PFSK-1 (cell line): ENCODE measurements at regions not wholly inside any gene's neighbourhood (a gene's known extent, or its start where the extent isn't known, plus 50 kb on each side); places are given as distances from the start of the nearest gene placed in this dataset.

ENCODE experiments used
- FOXP2 ChIP-seq: optimal IDR thresholded peaks from 2 replicates; pipeline ENCODE3; 2011; ENCODE audit warnings: borderline replicate concordance, control low read depth, inconsistent platforms; ENCODE audit not compliant: insufficient read depth; ENCODE audit errors: extremely low read length, extremely low read depth
- POLR2AphosphoS5 ChIP-seq: IDR thresholded peaks from 2 replicates; pipeline ENCODE4 v1.6.1; 2012; ENCODE audit warnings: low read depth, mild to moderate bottlenecking, control low read depth, low read length, moderate library complexity
- SIN3A ChIP-seq: IDR thresholded peaks from 2 replicates; pipeline ENCODE4 v1.6.1; 2012; ENCODE audit warnings: mild to moderate bottlenecking, low read length, moderate library complexity, borderline replicate concordance; ENCODE audit not compliant: insufficient read depth
- TAF1 ChIP-seq: IDR thresholded peaks from 2 replicates; pipeline ENCODE4 v1.6.1; 2012; ENCODE audit warnings: low read length, control low read depth, borderline replicate concordance; ENCODE audit not compliant: insufficient read depth
- TF ChIP-seq, protein P1 (sequence below), 2 experiments: IDR thresholded peaks; 2 replicates each; pipeline versions ENCODE4 v1.6.1 to v1.8.0; 2011 to 2012; ENCODE audit warnings: low read depth in 2 of 2, low read length in 2 of 2, control low read depth in 1 of 2, inconsistent platforms in 1 of 2, mild to moderate bottlenecking in 1 of 2, moderate library complexity in 1 of 2; ENCODE audit not compliant: insufficient read depth in 1 of 2

DNA sequence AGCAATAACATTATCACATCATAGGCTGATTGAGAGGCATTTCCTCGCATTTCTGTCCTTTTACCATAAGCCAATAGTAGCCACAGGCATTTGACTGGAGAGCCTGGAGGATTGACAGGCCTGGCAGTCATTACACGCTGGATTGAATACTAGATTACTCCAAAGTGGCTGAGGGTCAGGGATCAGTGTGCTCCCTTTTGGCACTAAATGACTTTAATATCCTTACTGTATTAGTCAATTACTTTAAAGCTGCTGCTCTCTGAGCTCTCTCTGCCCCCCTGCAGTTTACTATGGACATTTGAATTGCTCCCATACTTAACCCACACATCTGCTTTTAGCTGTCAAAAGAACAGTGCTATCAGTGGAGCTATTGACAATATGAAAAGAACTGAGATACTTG lies 302.0 kb downstream of the TFEC start:
- TF ChIP-seq POLR2AphosphoS5 (no peak), SIN3A (no peak), FOXP2 (no peak), TAF1 (no peak)
- TF ChIP-seq, protein P1, sequence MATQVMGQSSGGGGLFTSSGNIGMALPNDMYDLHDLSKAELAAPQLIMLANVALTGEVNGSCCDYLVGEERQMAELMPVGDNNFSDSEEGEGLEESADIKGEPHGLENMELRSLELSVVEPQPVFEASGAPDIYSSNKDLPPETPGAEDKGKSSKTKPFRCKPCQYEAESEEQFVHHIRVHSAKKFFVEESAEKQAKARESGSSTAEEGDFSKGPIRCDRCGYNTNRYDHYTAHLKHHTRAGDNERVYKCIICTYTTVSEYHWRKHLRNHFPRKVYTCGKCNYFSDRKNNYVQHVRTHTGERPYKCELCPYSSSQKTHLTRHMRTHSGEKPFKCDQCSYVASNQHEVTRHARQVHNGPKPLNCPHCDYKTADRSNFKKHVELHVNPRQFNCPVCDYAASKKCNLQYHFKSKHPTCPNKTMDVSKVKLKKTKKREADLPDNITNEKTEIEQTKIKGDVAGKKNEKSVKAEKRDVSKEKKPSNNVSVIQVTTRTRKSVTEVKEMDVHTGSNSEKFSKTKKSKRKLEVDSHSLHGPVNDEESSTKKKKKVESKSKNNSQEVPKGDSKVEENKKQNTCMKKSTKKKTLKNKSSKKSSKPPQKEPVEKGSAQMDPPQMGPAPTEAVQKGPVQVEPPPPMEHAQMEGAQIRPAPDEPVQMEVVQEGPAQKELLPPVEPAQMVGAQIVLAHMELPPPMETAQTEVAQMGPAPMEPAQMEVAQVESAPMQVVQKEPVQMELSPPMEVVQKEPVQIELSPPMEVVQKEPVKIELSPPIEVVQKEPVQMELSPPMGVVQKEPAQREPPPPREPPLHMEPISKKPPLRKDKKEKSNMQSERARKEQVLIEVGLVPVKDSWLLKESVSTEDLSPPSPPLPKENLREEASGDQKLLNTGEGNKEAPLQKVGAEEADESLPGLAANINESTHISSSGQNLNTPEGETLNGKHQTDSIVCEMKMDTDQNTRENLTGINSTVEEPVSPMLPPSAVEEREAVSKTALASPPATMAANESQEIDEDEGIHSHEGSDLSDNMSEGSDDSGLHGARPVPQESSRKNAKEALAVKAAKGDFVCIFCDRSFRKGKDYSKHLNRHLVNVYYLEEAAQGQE (IDR thresholded peaks at IDR 0.05; ENCODE audit: insufficient read depth in 1 of 2, low read depth in 2 of 2, low read length in 2 of 2): no peak

- TF ChIP-seq, protein P1 (IDR thresholded peaks at IDR 0.05; ENCODE audit: insufficient read depth in 1 of 2, low read depth in 2 of 2, low read length in 2 of 2): no peak
- no peak for TF ChIP-seq TAF1
- TF ChIP-seq POLR2AphosphoS5: no peak
- TF ChIP-seq FOXP2: no peak
- no peak for TF ChIP-seq SIN3A
Observed at GRCh38 chr7:115724400-115725056, 306.0 kb downstream of the TFEC start.

DNA sequence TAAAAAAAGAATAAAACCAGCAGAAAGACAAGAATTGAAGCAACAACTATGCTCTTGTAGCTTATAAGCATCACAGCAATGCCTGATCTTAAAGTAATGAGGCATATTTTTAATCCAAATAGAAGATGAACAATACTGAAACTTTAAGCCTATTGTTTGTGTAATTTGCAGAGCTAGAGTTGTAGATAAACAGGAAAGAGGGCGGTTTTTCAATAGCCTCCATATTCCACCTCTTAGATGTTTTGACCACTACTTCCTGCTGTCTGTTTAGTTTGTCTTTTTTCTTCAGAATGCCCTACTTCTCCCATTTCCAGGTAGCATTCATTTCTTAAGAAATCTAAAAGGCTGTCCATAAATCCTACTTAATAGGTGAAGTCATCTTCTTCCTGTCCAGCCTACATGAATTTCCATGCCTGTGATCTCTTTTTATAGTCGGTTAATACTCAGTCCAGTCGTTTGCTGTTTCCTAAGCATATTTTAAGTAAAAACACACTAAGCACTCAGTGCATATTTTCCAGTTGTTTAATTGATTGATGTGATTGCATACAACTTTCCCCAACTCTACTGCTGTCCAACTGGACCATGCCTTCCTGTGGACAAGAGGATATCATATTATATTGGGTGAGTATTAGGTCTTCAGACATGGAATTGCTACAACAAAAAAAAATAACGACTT lies 308.1 kb downstream of the TFEC start:
- TF ChIP-seq TAF1: no peak

DNA sequence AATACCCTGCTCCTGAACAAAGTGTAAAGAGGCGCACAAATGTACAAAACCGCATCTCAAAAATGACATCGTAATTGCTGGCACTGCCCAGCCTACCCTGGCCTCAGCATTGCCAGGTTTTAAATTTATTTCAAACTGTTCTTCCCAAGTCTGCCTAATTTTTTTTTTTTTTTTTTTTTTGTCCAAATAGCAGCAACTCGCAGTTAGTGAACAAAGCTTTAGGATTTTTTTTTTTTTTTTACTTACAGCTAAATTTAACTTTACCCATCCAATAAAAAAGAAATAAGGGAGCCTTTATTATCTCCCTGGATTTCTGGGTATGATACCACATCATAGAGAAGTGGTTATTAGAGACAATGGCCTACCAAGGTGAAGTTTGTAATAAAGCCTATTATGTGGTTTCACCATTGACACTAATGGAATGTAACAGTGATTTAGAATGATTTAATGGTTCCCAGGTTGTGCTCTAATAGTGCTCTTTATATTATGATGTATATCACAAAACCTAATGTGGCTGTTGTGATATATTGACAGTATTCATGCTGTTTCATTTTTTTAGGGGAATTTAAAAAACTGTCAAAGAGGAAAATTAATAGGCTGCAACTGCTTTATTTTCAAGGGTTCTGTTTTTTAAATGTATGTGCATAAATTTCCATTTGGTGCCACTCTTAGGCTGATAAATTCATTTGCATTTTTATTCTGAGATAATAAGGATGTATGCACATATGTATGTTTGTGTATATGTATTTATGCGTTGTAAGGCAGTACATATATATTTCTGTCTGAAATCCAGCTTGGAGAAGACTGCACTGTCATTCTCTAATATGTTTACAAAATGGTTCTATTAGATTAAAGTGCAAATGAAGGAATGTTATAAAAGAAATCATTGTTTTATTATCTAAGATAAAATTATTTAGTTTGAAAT lies 309.0 kb downstream of the TFEC start:
- TF ChIP-seq, protein P1 (IDR thresholded peaks at IDR 0.05; ENCODE audit: insufficient read depth in 1 of 2, low read depth in 2 of 2, low read length in 2 of 2): no peak
- TF ChIP-seq TAF1: no peak
- no peak for TF ChIP-seq POLR2AphosphoS5
- no peak for TF ChIP-seq FOXP2
- TF ChIP-seq SIN3A: no peak

DNA sequence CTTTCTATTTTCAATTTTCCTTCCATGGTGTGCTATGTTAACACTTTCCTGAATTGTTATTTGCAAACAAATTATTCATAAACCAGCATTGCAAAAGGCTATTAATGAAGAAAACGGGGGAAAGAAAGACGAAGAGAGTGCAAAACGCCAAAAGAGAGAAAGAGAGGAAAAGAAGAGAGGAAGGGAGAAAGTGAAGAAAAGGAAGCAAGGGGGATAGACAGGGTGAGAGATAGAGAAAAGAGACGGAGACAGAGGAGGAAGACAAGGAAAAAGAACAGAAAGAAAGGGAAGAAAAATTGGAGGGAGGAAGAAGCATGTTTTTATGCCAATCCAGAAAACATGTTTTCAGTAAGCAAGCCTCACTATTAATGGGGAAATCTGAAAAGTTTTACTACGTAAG lies 310.6 kb downstream of the TFEC start:
- no peak for TF ChIP-seq POLR2AphosphoS5
- TF ChIP-seq, protein P1 (IDR thresholded peaks at IDR 0.05; ENCODE audit: insufficient read depth in 1 of 2, low read depth in 2 of 2, low read length in 2 of 2): no peak
- no peak for TF ChIP-seq SIN3A
- no peak for TF ChIP-seq FOXP2
- no peak for TF ChIP-seq TAF1
